ENCODE measurements at regions not wholly inside any gene's neighbourhood (a gene's known extent, or its start where the extent isn't known, plus 50 kb on each side); places are given as distances from the start of the nearest gene placed in this dataset.

DNA sequence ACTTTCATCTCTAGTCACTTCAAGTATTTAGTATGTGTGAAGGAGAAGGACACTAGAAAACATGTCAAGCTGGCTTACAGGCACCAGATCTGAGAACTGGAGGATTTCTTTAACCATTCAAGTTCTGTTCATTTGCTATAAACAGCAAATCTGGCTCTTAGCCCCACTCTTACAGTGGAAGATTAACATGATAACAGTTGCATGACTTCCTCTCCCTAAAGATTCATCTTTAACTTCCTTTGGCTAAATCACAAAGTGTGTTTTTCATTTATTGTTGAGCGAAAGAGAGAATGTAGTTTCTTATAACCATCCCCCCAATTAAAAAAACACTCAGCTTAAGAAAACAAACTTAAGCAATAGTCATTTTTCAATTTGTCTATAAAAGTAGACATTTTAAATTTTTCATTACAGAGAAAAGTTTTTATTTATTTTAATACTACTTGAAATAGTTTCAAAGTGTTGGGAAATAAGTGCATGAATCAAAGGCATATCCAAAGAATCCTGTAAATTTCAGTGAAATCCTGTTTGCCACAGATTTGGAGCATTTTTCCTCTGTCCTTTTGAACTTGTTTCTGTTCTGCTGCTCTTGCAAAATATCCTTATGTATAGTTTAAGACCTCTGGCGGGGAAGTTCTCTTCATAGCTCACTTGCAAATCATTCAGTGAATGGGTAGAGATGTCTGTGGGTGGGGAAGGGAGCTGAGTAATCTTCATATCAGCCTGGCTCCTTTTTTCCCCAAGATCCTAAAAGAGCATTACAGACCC, 241.0 kb upstream of the RBBP8 start:
- 54% methylated on average over 2 of the region's 2 CpGs for WGBS
- H3K9me3 ChIP-seq: peaks cover 3% of the 10 kb centered on the region
- DNase-seq (ENCODE audit: low spot score in 2 of 2): no peak
- TF ChIP-seq EP300 (IDR thresholded peaks at IDR 0.05) (no peak), POLR2AphosphoS5 (IDR thresholded peaks at IDR 0.05) (no peak), POLR2A (IDR thresholded peaks at IDR 0.05) (no peak)
- TF ChIP-seq, protein P1, sequence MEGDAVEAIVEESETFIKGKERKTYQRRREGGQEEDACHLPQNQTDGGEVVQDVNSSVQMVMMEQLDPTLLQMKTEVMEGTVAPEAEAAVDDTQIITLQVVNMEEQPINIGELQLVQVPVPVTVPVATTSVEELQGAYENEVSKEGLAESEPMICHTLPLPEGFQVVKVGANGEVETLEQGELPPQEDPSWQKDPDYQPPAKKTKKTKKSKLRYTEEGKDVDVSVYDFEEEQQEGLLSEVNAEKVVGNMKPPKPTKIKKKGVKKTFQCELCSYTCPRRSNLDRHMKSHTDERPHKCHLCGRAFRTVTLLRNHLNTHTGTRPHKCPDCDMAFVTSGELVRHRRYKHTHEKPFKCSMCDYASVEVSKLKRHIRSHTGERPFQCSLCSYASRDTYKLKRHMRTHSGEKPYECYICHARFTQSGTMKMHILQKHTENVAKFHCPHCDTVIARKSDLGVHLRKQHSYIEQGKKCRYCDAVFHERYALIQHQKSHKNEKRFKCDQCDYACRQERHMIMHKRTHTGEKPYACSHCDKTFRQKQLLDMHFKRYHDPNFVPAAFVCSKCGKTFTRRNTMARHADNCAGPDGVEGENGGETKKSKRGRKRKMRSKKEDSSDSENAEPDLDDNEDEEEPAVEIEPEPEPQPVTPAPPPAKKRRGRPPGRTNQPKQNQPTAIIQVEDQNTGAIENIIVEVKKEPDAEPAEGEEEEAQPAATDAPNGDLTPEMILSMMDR (IDR thresholded peaks at IDR 0.05): no peak
- H3K27me3 ChIP-seq: no peaks in the 10 kb centered on the region
- no peak overlapping the region for H3K4me3 ChIP-seq
- H3K36me3 ChIP-seq: no peaks in the 10 kb centered on the region
- H3K4me1 ChIP-seq: no peaks in the 10 kb centered on the region
- H3K27ac ChIP-seq: no peak overlapping the region

DNA sequence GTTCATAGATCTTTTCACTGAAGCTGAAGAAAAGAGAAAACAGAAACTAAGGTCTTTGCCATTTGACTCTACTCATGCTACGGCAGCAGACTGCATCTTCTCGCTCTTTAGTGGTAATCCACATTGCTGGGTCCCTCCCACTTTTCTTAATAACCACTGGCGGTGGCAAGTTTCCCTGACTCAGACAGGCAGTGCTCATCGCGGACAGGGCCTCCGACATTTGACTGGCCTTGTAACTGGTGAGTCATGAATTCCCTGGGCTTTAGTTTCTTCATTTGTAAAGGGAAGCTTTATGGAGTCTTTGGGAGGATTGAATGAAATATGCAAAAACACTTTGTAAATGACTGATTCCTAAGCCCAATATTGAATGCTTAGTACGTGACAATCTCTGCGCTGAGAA, 238.2 kb upstream of the RBBP8 start:
- H3K4me1 ChIP-seq: no peaks in the 10 kb centered on the region
- H3K27ac ChIP-seq: no peak overlapping the region
- WGBS: 80% methylated on average over 8 of the region's 8 CpGs
- H3K4me3 ChIP-seq: no peak overlapping the region
- no peaks in the 10 kb centered on the region for H3K36me3 ChIP-seq
- no peaks in the 10 kb centered on the region for H3K9me3 ChIP-seq
- no peaks in the 10 kb centered on the region for H3K27me3 ChIP-seq
- no peak for TF ChIP-seq POLR2A (IDR thresholded peaks at IDR 0.05)
- TF ChIP-seq, protein P1 (IDR thresholded peaks at IDR 0.05): no peak
- no peak for TF ChIP-seq POLR2AphosphoS5 (IDR thresholded peaks at IDR 0.05)
- no peak for DNase-seq (ENCODE audit: low spot score in 2 of 2)

DNA sequence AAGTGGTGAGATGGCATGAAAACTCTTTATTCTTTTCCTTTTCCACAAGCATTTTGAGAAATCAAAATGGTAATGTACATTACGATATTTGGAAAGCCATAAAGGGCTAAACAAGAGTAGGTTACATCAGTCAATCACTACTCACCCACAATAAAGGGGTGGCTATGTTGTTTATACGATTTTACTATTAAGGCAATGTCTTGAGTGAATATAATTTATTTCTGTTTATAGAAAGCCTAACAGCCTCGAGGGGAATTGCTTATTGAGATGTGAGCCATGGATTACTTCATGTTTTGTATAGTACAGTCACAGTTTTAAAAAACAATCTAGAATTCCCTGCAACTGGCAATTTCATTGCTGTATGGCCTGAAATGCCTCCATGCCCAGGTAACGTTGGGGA, 237.5 kb upstream of the RBBP8 start:
- H3K27me3 ChIP-seq: no peaks in the 10 kb centered on the region
- no peaks in the 10 kb centered on the region for H3K4me1 ChIP-seq
- no peaks in the 10 kb centered on the region for H3K9me3 ChIP-seq
- 56% methylated on average over 4 of the region's 4 CpGs for WGBS
- TF ChIP-seq POLR2A (IDR thresholded peaks at IDR 0.05): no peak
- TF ChIP-seq EP300 (IDR thresholded peaks at IDR 0.05): no peak
- TF ChIP-seq, protein P1 (IDR thresholded peaks at IDR 0.05): no peak
- TF ChIP-seq POLR2AphosphoS5 (IDR thresholded peaks at IDR 0.05): no peak
- H3K27ac ChIP-seq: no peak overlapping the region
- no peak for DNase-seq (ENCODE audit: low spot score in 2 of 2)
- H3K36me3 ChIP-seq: no peaks in the 10 kb centered on the region
- no peak overlapping the region for H3K4me3 ChIP-seq

DNA sequence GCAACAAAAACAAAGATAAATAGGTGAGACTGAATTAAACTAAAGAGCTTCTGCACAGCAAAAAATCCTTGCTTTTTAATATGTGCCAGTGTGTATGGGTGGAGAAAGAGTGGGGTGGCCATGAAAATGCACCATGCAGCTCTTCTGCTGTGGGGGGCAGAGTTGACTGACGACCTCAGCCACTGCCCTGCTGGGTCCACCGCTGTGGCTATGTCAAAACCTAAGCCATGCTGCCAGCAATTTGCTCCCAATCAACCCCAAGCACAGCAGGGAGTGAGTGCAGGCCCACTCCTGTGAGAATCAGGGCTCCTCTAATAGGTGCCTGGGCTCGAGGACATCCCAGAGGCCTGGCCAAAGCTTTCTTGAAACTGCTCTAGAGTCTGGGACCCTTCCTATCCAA, 235.6 kb upstream of the RBBP8 start:
- TF ChIP-seq, protein P1 (IDR thresholded peaks at IDR 0.05): no peak
- TF ChIP-seq POLR2AphosphoS5 (IDR thresholded peaks at IDR 0.05): no peak
- TF ChIP-seq POLR2A (IDR thresholded peaks at IDR 0.05): no peak
- H3K4me1 ChIP-seq: no peaks in the 10 kb centered on the region
- whole genome bisulfite sequencing: 79% methylated on average over 3 of the region's 3 CpGs

DNA sequence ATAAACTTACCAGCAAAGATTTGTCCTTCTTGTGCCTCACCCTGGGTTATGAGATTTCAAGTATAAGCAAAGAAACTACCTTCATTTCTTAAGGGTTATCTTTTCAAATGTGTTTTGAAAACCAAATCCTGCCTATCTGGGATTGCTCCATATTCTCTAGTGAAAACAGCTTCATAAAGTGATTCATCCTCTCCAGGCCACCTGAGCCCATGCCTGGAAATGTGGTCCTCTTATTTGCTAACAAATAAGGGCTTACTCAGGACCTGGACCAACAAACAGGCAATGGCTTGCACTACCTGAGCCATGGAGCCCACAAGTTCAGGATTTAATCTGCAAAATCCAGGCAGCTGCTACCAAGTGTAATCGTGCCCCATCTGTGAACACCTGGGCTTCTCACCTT, 234.4 kb upstream of the RBBP8 start:
- H3K27me3 ChIP-seq: no peaks in the 10 kb centered on the region
- TF ChIP-seq POLR2AphosphoS5 (IDR thresholded peaks at IDR 0.05) (no peak), EP300 (IDR thresholded peaks at IDR 0.05) (no peak), POLR2A (IDR thresholded peaks at IDR 0.05) (no peak)
- TF ChIP-seq, protein P1 (IDR thresholded peaks at IDR 0.05): no peak
- DNase-seq (ENCODE audit: low spot score in 2 of 2): no peak
- no peaks in the 10 kb centered on the region for H3K4me1 ChIP-seq
- no peaks in the 10 kb centered on the region for H3K36me3 ChIP-seq
- no peaks in the 10 kb centered on the region for H3K9me3 ChIP-seq
- WGBS: 80% methylated on average over 1 of the region's 1 CpG
- H3K27ac ChIP-seq: no peak overlapping the region
- H3K4me3 ChIP-seq: no peak overlapping the region

More for the DNA sequence above, 235.6 kb upstream of the RBBP8 start:
- Histone ChIP-seq H3K27me3 (no peaks in the 10 kb centered on the region), H3K27ac (no peak overlapping the region), H3K9me3 (no peaks in the 10 kb centered on the region), H3K36me3 (no peaks in the 10 kb centered on the region), H3K4me3 (no peak overlapping the region)
- no peak for DNase-seq (ENCODE audit: low spot score in 2 of 2)

All from suprapubic skin (tissue), 4 donors.